ENCODE measurements at regions not wholly inside any gene's neighbourhood (a gene's known extent, or its start where the extent isn't known, plus 50 kb on each side); places are given as distances from the start of the nearest gene placed in this dataset.

DNA sequence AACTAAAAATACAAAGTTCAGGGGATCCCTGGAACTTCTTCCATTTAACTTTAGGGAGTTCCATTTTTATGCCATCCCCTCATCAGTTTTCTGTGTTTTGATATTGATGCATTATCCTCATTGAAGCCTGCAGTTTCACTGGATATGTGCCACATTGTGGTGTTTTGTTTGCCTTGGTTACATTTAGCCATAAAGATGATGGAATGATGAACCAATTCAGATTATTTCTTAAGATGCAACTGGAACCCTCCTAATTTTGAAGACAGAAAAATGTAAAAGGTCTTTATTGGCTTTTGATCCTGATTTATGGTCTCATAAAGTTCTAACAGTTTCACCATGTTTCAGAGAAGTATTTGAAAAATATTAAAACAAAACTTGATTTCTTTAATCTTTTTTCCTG is 314.2 kb upstream of the KLF6 start:
- no peaks in the 10 kb centered on the region for H3K36me3 Mint-ChIP-seq (ENCODE audit: low read depth)
- H3K27me3 Mint-ChIP-seq (ENCODE audit: insufficient read depth): peaks cover 2% of the 10 kb centered on the region; the same call in 1 of the 2 replicates
- peaks cover 23% of the 10 kb centered on the region for H3K4me1 Mint-ChIP-seq (ENCODE audit: low read depth)
- no peak overlapping the region for H3K4me3 Mint-ChIP-seq
- no peak for TF ChIP-seq CTCF (IDR thresholded peaks at IDR 0.05)
- no peak overlapping the region for H3K27ac Mint-ChIP-seq
- no peaks in the 10 kb centered on the region for H3K9me3 Mint-ChIP-seq
- no peak for DNase-seq

DNA sequence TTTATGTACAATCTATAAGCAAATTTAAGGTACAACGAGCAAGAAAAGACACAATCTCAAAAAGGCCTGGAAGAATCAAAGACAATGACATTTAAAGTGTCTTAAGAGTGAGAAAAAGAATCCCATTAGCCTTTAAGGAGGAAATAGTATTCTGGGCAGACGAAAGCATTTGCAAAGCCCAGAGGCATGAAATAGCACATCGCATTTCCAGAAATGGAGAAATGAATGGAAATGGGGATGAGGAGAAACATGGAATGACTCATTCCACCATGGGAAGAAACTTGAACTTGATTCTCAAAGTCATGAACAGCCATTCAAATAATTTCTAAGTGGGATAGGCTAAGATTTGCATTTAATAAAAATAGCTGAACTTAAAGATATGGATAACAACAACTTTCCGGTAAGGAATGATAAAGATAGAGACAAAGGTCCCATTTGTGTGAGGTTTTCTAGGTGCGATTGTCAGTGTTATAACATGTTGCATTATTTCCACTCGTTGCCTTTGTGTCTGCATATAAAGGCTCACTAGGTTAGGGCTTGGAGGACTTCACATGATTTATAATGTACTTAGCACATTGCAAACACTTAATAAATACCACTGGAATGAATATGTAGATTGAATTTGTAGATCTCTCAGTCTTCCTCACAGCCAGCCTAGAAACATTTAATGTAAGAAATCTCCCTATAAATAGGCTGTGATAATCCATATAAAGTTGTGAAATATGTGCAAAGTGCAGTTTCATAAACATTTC is 310.3 kb upstream of the KLF6 start:
- no peak for TF ChIP-seq CTCF (IDR thresholded peaks at IDR 0.05)
- no peak for DNase-seq
- Mint-ChIP-seq H3K36me3 (ENCODE audit: low read depth) (no peaks in the 10 kb centered on the region), H3K27ac (no peak overlapping the region), H3K9me3 (no peaks in the 10 kb centered on the region), H3K4me1 (ENCODE audit: low read depth) (0 out of 2 replicates have a peak, but pooled peaks cover 5% of the 10 kb centered on the region), H3K27me3 (ENCODE audit: insufficient read depth) (peaks cover 2% of the 10 kb centered on the region; the same call in 1 of the 2 replicates), H3K4me3 (no peak overlapping the region)

GRCh38 chr10:4094751-4095150 is 309.7 kb upstream of the KLF6 start:
- Mint-ChIP-seq H3K4me1 (ENCODE audit: low read depth) (0 out of 2 replicates have a peak, but pooled peaks cover 5% of the 10 kb centered on the region), H3K9me3 (no peaks in the 10 kb centered on the region), H3K27ac (no peak overlapping the region), H3K27me3 (ENCODE audit: insufficient read depth) (peaks cover 2% of the 10 kb centered on the region; the same call in 1 of the 2 replicates), H3K4me3 (no peak overlapping the region), H3K36me3 (ENCODE audit: low read depth) (no peaks in the 10 kb centered on the region)
- no peak for TF ChIP-seq CTCF (IDR thresholded peaks at IDR 0.05)
- DNase-seq: no peak

GRCh38 chr10:4093438-4093837 is 308.4 kb upstream of the KLF6 start:
- Mint-ChIP-seq H3K9me3 (no peaks in the 10 kb centered on the region), H3K4me1 (ENCODE audit: low read depth) (0 out of 2 replicates have a peak, but pooled peaks cover 5% of the 10 kb centered on the region), H3K27ac (no peak overlapping the region), H3K27me3 (ENCODE audit: insufficient read depth) (peaks cover 2% of the 10 kb centered on the region; the same call in 1 of the 2 replicates), H3K4me3 (no peak overlapping the region), H3K36me3 (ENCODE audit: low read depth) (no peaks in the 10 kb centered on the region)
- DNase-seq: no peak
- TF ChIP-seq CTCF (IDR thresholded peaks at IDR 0.05): no peak

DNA sequence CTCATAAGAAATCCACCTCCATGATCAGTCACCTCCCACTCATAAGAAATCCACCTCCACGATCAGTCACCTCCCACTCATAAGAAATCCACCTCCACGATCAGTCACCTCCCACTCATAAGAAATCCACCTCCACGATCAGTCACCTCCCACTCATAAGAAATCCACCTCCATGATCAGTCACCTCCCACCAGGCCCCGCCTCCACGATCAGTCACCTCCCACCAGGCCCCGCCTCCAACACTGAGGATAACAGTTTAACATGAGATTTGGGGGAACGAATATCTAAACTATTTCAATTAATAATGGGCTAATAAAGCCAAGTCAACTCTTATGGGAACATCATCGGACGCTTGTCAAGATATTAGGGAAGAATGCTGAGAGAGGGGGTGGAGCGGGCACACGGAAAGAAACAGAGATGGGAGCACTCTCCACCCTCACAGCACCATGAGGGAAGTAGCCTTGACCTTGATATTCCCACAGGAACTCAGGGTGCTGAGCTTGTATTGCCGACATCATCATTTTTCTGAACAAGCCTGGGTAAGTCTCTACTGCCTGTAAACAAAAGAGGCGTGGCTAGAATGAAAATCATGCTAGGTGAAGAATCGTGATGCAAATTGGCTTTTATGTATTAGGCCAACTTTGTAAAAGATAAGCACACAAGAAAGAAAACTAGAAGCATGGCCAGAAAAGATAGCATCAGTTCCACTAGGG is 303.5 kb upstream of the KLF6 start:
- TF ChIP-seq CTCF (IDR thresholded peaks at IDR 0.05): no peak
- Mint-ChIP-seq H3K27me3 (ENCODE audit: insufficient read depth) (peaks cover 2% of the 10 kb centered on the region; the same call in 1 of the 2 replicates), H3K4me3 (no peak overlapping the region), H3K9me3 (no peaks in the 10 kb centered on the region), H3K36me3 (ENCODE audit: low read depth) (no peaks in the 10 kb centered on the region), H3K27ac (no peak overlapping the region), H3K4me1 (ENCODE audit: low read depth) (peaks cover 5% of the 10 kb centered on the region)
- no peak for DNase-seq

Data from HFFc6 (cell line).